Breast epithelium (tissue), 4 donors: ENCODE measurements at regions not wholly inside any gene's neighbourhood (a gene's known extent, or its start where the extent isn't known, plus 50 kb on each side); places are given as distances from the start of the nearest gene placed in this dataset.

ENCODE experiments used
- DNase-seq, 2 donors: peaks; one replicate each; pipeline ENCODE4 v3.0.0-alpha.2; 2019; ENCODE audit warnings: low spot score in 2 of 2
- H3K27ac ChIP-seq, 2 donors: fragments of 200-600 bp; sonication (generic) in 1 of 2; one replicate each; pipeline ENCODE4 v1.5.1; 2016 to 2019; ENCODE audit warnings: mild to moderate bottlenecking in 1 of 2
- H3K27me3 ChIP-seq, 2 donors: fragments of 200-600 bp; sonication (generic) in 1 of 2; one replicate each; pipeline versions ENCODE4 v1.5.1 to v1.6.0; 2017 to 2019; ENCODE audit warnings: control low read depth in 1 of 2, mild to moderate bottlenecking in 1 of 2
- H3K36me3 ChIP-seq: fragments of 200-600 bp; one replicate; pipeline ENCODE4 v1.5.1; 2019
- H3K4me1 ChIP-seq, 2 donors: fragments of 200-600 bp; sonication (generic); one replicate each; pipeline ENCODE4 v1.5.1; 2016 to 2019; ENCODE audit warnings: control low read depth in 1 of 2
- H3K4me3 ChIP-seq, 3 donors: fragments of 200-600 bp; sonication (generic); 1 replicate in 2 of 3; 2 replicates in 1 of 3; pipeline ENCODE4 v1.5.1; 2016 to 2019; ENCODE audit warnings: mild to moderate bottlenecking in 3 of 3, moderate library complexity in 2 of 3
- H3K9me3 ChIP-seq, 2 donors: fragments of 200-600 bp; sonication (generic) in 1 of 2; one replicate each; pipeline ENCODE4 v1.5.1; 2016 to 2019; ENCODE audit warnings: control low read depth in 1 of 2
- CTCF ChIP-seq, 3 donors: fragments of 450-650 bp; IDR thresholded peaks; one replicate each; pipeline ENCODE4 v1.5.1; 2016 to 2017; ENCODE audit warnings: antibody characterized with exemption in 3 of 3, mild to moderate bottlenecking in 3 of 3, moderate library complexity in 3 of 3
- POLR2A ChIP-seq: fragments of 450-650 bp; IDR thresholded peaks from one replicate; pipeline ENCODE4 v1.6.1; 2016; ENCODE audit warnings: antibody characterized with exemption, mild to moderate bottlenecking, moderate library complexity
- POLR2AphosphoS5 ChIP-seq, 3 donors: sonication (generic); formaldehyde crosslinking; IDR thresholded peaks; one replicate each; pipeline ENCODE4 v1.6.1; 2017; ENCODE audit warnings: antibody characterized with exemption in 3 of 3
- intact Hi-C: fragments of 100-400 bp; cut with DNase I; formaldehyde crosslinking; loops from one replicate; pipeline ENCODE4 v1.15.1; 2023; ENCODE audit warnings: low total_unique reads

GRCh38 chr2:182541268-182541667, 114.4 kb upstream of the PDE1A start:
- H3K36me3 ChIP-seq = no peaks in the 10 kb centered on the region
- intact Hi-C loops = no loop called here
- no peaks in the 10 kb centered on the region for H3K9me3 ChIP-seq
- DNase-seq = no peak
- H3K4me1 ChIP-seq = no peaks in the 10 kb centered on the region
- no peak overlapping the region for H3K4me3 ChIP-seq
- H3K27ac ChIP-seq = no peak overlapping the region
- no peaks in the 10 kb centered on the region for H3K27me3 ChIP-seq
- TF ChIP-seq CTCF (IDR thresholded peaks at IDR 0.05) (no peak), POLR2A (no peak), POLR2AphosphoS5 (IDR thresholded peaks at IDR 0.05) (no peak)

DNA sequence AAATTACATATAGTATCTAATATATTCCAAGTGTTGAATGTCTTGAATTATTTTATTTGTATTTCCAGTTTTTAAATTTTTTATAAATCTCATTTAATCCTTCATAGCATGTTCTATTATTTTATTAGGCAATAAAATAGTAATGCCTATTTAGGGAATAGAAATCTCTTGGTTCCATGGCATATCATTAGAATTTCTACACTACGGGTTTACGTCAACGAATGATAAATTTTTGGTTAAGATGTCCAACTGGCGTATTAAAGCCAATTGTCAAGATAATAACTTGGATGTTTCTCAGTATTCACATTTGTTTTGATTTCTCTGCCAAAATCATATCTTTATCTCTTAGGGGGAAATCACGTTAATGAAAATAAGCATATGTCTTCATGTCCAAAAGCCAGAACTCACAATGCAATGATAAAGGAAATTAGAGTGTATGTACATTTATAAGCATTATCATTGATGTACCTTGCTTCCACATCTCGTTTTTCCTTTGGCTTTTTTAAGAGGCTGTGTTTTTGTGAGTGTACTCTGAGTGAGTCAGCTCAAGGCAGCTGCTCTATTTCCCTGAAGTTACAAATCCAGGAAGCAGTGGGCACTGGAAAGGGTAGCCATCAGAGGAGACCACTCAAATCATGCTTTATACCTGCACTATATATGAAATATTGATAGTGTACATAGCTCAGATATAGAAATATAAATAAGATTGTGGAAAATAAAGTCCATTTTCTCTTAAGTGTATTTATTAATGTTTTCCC, 115.8 kb upstream of the PDE1A start:
- no peak overlapping the region for H3K27ac ChIP-seq

GRCh38 chr2:182543741-182544525, 117.1 kb upstream of the PDE1A start:
- Histone ChIP-seq H3K27me3 (no peaks in the 10 kb centered on the region), H3K4me1 (no peaks in the 10 kb centered on the region), H3K9me3 (no peaks in the 10 kb centered on the region), H3K36me3 (no peaks in the 10 kb centered on the region), H3K4me3 (no peak overlapping the region), H3K27ac (no peak overlapping the region)
- intact Hi-C loops = no loop called here
- DNase-seq = no peak
- TF ChIP-seq POLR2A (no peak), POLR2AphosphoS5 (IDR thresholded peaks at IDR 0.05) (no peak), CTCF (IDR thresholded peaks at IDR 0.05) (no peak)

More for the DNA sequence above, 115.8 kb upstream of the PDE1A start:
- no peaks in the 10 kb centered on the region for H3K27me3 ChIP-seq
- intact Hi-C loops = no loop called here
- H3K9me3 ChIP-seq = no peaks in the 10 kb centered on the region
- no peaks in the 10 kb centered on the region for H3K36me3 ChIP-seq
- H3K4me1 ChIP-seq = no peaks in the 10 kb centered on the region
- H3K4me3 ChIP-seq = no peak overlapping the region
- no peak for DNase-seq
- TF ChIP-seq POLR2A (no peak), CTCF (IDR thresholded peaks at IDR 0.05) (no peak), POLR2AphosphoS5 (IDR thresholded peaks at IDR 0.05) (no peak)

DNA sequence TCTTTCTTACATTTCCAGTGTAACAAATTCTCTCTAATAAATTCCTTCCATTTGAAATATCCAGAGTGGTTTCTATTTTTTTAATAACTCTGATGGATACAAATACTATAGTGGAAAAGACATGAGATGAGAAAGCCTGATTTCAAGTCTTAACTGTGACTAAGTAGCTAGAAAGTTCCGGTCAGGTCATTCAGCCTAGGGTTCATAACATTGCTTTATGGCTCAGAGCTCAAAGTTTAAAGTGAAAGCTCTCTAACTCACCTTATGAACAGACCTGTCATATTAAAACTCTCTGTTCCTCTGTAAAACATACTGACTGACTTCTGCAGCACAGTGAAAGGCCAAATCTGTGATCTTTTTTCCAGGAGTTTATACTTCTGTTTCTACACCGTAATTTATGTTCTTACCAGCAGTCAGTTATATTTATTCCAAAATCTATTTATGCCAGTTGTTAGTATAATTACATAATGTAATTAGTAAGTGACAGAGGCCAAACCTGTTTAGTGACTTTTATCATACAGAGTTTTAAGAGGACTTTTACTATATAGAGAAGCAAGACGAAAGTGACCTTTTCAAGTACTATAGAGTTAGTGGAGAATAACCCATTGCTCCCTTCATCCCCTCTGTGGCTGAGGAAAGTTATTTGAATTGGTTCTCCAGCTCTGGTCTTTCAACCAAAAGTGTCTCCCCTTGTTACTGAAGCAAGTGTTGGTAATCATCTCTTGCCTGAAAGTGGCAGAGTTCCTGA, 118.8 kb upstream of the PDE1A start:
- Histone ChIP-seq H3K27me3 (no peaks in the 10 kb centered on the region), H3K9me3 (no peaks in the 10 kb centered on the region), H3K27ac (no peak overlapping the region)

More for the DNA sequence above, 118.8 kb upstream of the PDE1A start:
- intact Hi-C loops = no loop called here
- H3K36me3 ChIP-seq = no peaks in the 10 kb centered on the region
- H3K4me3 ChIP-seq = no peak overlapping the region
- no peak for DNase-seq
- no peaks in the 10 kb centered on the region for H3K4me1 ChIP-seq
- no peak for TF ChIP-seq CTCF (IDR thresholded peaks at IDR 0.05)
- no peak for TF ChIP-seq POLR2AphosphoS5 (IDR thresholded peaks at IDR 0.05)
- TF ChIP-seq POLR2A = no peak
